HepG2 (cell line): ENCODE measurements at regions not wholly inside any gene's neighbourhood (a gene's known extent, or its start where the extent isn't known, plus 50 kb on each side); places are given as distances from the start of the nearest gene placed in this dataset.

ENCODE experiments used
- ATAC-seq: fragments of 200-7000 bp; cut with Tn5 transposase; 3 replicates; pipeline ENCODE4 v1.9.1; 2020; ENCODE audit warnings: mild to moderate bottlenecking, moderate library complexity
- BruUV-seq: library from RNA; stranded (reverse); fragments of 400-500 nt; replicated peaks from 2 replicates; lab custom pipeline; 2021; lab: Mats Ljungman, UMichigan
- CTCF ChIA-PET: fragments of 300-600 bp; formaldehyde crosslinking; extraction: SDS; loops from one replicate; lab custom pipeline; 2021; ENCODE audit warnings: low total read pairs, inconsistent platforms, low intra/inter-chr PET ratio; lab: Yijun Ruan, JAX
- POLR2A ChIA-PET: fragments of 350-600 bp; sonication (Branson Sonifier 250); formaldehyde crosslinking; loops from one replicate; lab custom pipeline; 2020; ENCODE audit warnings: antibody characterized with exemption, inconsistent platforms; lab: Yijun Ruan, JAX
- DNase-seq: peaks from one replicate; pipeline ENCODE4 v3.0.0-alpha.2; 2015; ENCODE audit warnings: low spot score
- FAIRE-seq: peaks from 3 replicates; lab custom pipeline; 2011; peaks lifted over from hg19 to GRCh38; lab: Jason Lieb, UNC
- H2AFZ ChIP-seq: one replicate; pipeline ENCODE4 v1.6.1; 2011; ENCODE audit warnings: low read length, inconsistent platforms
- H3K27ac ChIP-seq: fragments of 300-600 bp; 3 replicates; pipeline ENCODE4 v1.8.0; 2011; ENCODE audit warnings: mixed run types, mild to moderate bottlenecking, mixed read lengths, low read length, inconsistent platforms; ENCODE audit not compliant: insufficient read depth; ENCODE audit errors: extremely low read length
- H3K27me3 ChIP-seq, 2 experiments: fragments of 200-600 bp in 1 of 2; 2 replicates in 1 of 2; 3 replicates in 1 of 2; pipeline versions ENCODE4 v1.6.0 to v1.8.0; 2011; ENCODE audit warnings: low read length in 2 of 2, mild to moderate bottlenecking in 2 of 2, moderate library complexity in 2 of 2, inconsistent platforms in 1 of 2; ENCODE audit not compliant: insufficient read depth in 2 of 2, control insufficient read depth in 1 of 2
- H3K36me3 ChIP-seq, 2 experiments: fragments of 200-600 bp in 1 of 2; replicated peaks in 1 of 2; 2 replicates in 1 of 2; 3 replicates in 1 of 2; pipeline versions ENCODE4 v1.5.1 to v1.8.0; 2011; ENCODE audit warnings: low read length in 2 of 2, inconsistent platforms in 1 of 2; ENCODE audit not compliant: insufficient read depth in 2 of 2, control insufficient read depth in 1 of 2
- H3K4me1 ChIP-seq: 2 replicates; pipeline ENCODE4 v1.5.1; 2012; ENCODE audit warnings: low read length, inconsistent platforms; ENCODE audit not compliant: insufficient read depth
- H3K4me2 ChIP-seq: 2 replicates; pipeline ENCODE4 v1.6.0; 2011; ENCODE audit warnings: low read depth, low read length, inconsistent platforms
- H3K4me3 ChIP-seq, 3 experiments: fragments of 200-600 bp in 1 of 3; sonication (generic), shearing (Covaris generic) in 1 of 3; replicated peaks in 1 of 3; 2 replicates each; pipeline ENCODE4 v1.5.1; 2011 to 2016; ENCODE audit warnings: low read length in 3 of 3, inconsistent platforms in 2 of 3, low read depth in 2 of 3, mild to moderate bottlenecking in 2 of 3, control low read depth in 1 of 3, mixed read lengths in 1 of 3; ENCODE audit not compliant: insufficient read depth in 1 of 3
- H3K79me2 ChIP-seq: one replicate; pipeline ENCODE4 v1.6.1; 2011; ENCODE audit warnings: low read length, inconsistent platforms; ENCODE audit not compliant: insufficient read depth
- H3K9ac ChIP-seq: 2 replicates; pipeline ENCODE4 v1.6.0; 2011; ENCODE audit warnings: mild to moderate bottlenecking, low read depth, low read length, inconsistent platforms; ENCODE audit not compliant: insufficient read depth
- H3K9me3 ChIP-seq: 2 replicates; pipeline ENCODE4 v1.5.1; 2012; ENCODE audit warnings: mild to moderate bottlenecking, low read length
- H4K20me1 ChIP-seq: 2 replicates; pipeline ENCODE4 v1.6.0; 2011; ENCODE audit warnings: inconsistent platforms, mild to moderate bottlenecking, low read length, moderate library complexity; ENCODE audit not compliant: insufficient read depth
- CBX2 ChIP-seq, 2 experiments: fragments of 200-600 bp in 1 of 2; sonication (generic); formaldehyde crosslinking in 1 of 2; IDR thresholded peaks; 2 replicates each; pipeline versions ENCODE4 v1.7.0 to v1.8.1; 2018 to 2022; ENCODE audit warnings: low read depth in 2 of 2, low read length in 1 of 2, mild to moderate bottlenecking in 1 of 2, missing genetic modification reagents in 1 of 2
- FOSL1 ChIP-seq: sonication (generic); formaldehyde crosslinking; IDR thresholded peaks from 2 replicates; pipeline ENCODE4 v1.9.0; 2021; ENCODE audit warnings: missing genetic modification reagents, borderline replicate concordance
- GZF1 ChIP-seq: sonication (generic); formaldehyde crosslinking; IDR thresholded peaks from 2 replicates; pipeline ENCODE4 v1.5.1; 2020; ENCODE audit warnings: mild to moderate bottlenecking, missing genetic modification reagents
- MLX ChIP-seq: IDR thresholded peaks from 2 replicates; pipeline ENCODE4 v1.6.1; 2016
- MTF1 ChIP-seq: sonication (generic); formaldehyde crosslinking; IDR thresholded peaks from 2 replicates; pipeline ENCODE4 v1.5.0; 2020; ENCODE audit warnings: missing genetic modification reagents
- ZHX2 ChIP-seq, 2 experiments: sonication (generic) in 1 of 2; formaldehyde crosslinking in 1 of 2; IDR thresholded peaks; 2 replicates each; pipeline versions ENCODE4 v1.6.1 to v1.9.0; 2014 to 2022; ENCODE audit warnings: antibody characterized with exemption in 1 of 2, borderline replicate concordance in 1 of 2, inconsistent platforms in 1 of 2, low read depth in 1 of 2, missing genetic modification reagents in 1 of 2
- ZNF282 ChIP-seq: fragments of 450-650 bp; IDR thresholded peaks from 2 replicates; pipeline ENCODE4 v1.6.1; 2018; ENCODE audit not compliant: partially characterized antibody
- ZNF382 ChIP-seq: sonication (generic); formaldehyde crosslinking; IDR thresholded peaks from 2 replicates; pipeline ENCODE4 v1.5.0; 2020; ENCODE audit warnings: missing genetic modification reagents, mild to moderate bottlenecking, borderline replicate concordance
- ZNF501 ChIP-seq: sonication (generic); formaldehyde crosslinking; IDR thresholded peaks from 2 replicates; pipeline ENCODE4 v1.5.1; 2020; ENCODE audit warnings: mild to moderate bottlenecking, moderate library complexity, missing genetic modification reagents
- ZNF564 ChIP-seq: sonication (generic); formaldehyde crosslinking; IDR thresholded peaks from 2 replicates; pipeline ENCODE4 v1.8.1; 2023; ENCODE audit warnings: mild to moderate bottlenecking, missing genetic modification reagents
- ZNF770 ChIP-seq: sonication (generic); formaldehyde crosslinking; IDR thresholded peaks from 2 replicates; pipeline ENCODE4 v1.5.0; 2020; ENCODE audit warnings: mild to moderate bottlenecking, missing genetic modification reagents
- WGBS: methylation state at CpG from one replicate; pipeline ENCODE4 v1.1.6; 2017; ENCODE audit warnings: low lambda C conversion rate; 5-methylcytosine and 5-hydroxymethylcytosine counted together
- in situ Hi-C: cut with HindIII; loops from 2 replicates; pipeline ENCODE4 v1.10.0; 2017; ENCODE audit warnings: low pct_unique_long_range_greater_than_20kb; ENCODE audit not compliant: extremely low pct_ligation_motif_present
- intact Hi-C: fragments of 100-400 bp; cut with micrococcal nuclease; formaldehyde crosslinking; loops from one replicate; pipeline ENCODE4 v1.10.0; 2022; ENCODE audit not compliant: unreplicated experiment

- Histone ChIP-seq H3K9ac (no peak overlapping the region), H3K4me3 (no peak overlapping the region), H2AFZ (no peak overlapping the region), H3K36me3 (no peaks in the 10 kb centered on the region), H3K27me3 (no peaks in the 10 kb centered on the region), H3K9me3 (no peaks in the 10 kb centered on the region), H3K4me2 (no peak overlapping the region), H3K79me2 (no peaks in the 10 kb centered on the region), H3K4me1 (no peaks in the 10 kb centered on the region), H3K27ac (no peak overlapping the region), H4K20me1 (no peaks in the 10 kb centered on the region)
- DNase-seq (no peak), FAIRE-seq (no peak), ATAC-seq (no peak)
- WGBS: 11% methylated on average over 2 of the region's 2 CpGs
- intact Hi-C loops: no loop called here
- no TSS peak for BruUV-seq
- CTCF ChIA-PET: no interaction called here
- in situ Hi-C loops: no loop called here
- POLR2A ChIA-PET: no interaction called here
- no peak for TF ChIP-seq GZF1 (CRISPR knock-in tag)
- TF ChIP-seq ZNF770 (CRISPR knock-in tag): no peak
- no peak for TF ChIP-seq MTF1 (CRISPR knock-in tag)
- TF ChIP-seq ZNF382 (CRISPR knock-in tag): no peak
- no peak for TF ChIP-seq ZHX2 (IDR thresholded peaks at IDR 0.05; ENCODE audit: low read depth)
- no peak for TF ChIP-seq ZHX2 (CRISPR knock-in tag; IDR thresholded peaks at IDR 0.05; ENCODE audit: borderline replicate concordance)
- no peak for TF ChIP-seq ZNF564 (CRISPR knock-in tag)
- no peak for TF ChIP-seq CBX2 (IDR thresholded peaks at IDR 0.05; ENCODE audit: low read depth, low read length)
- TF ChIP-seq CBX2 (CRISPR knock-in tag; IDR thresholded peaks at IDR 0.05; ENCODE audit: low read depth): no peak
- no peak for TF ChIP-seq ZNF501
- TF ChIP-seq ZNF282: no peak
- no peak for TF ChIP-seq FOSL1 (CRISPR knock-in tag)
- no peak for TF ChIP-seq MLX (CRISPR knock-in tag)
Observed at GRCh38 chr3:181935915-181936314, 224.2 kb downstream of the SOX2 start.
